ACHN (cell line): ENCODE measurements at regions not wholly inside any gene's neighbourhood (a gene's known extent, or its start where the extent isn't known, plus 50 kb on each side); places are given as distances from the start of the nearest gene placed in this dataset.
"Not testable (repeated sequence)": the region's sequence is repeated elsewhere in the genome, so short reads cannot be mapped to it uniquely, and the experiment has no call there.

Experiments used
- DNase-seq: peaks from one replicate; pipeline ENCODE4 v3.0.0-alpha.2; 2015
- in situ Hi-C: cut with HindIII; loops from 2 replicates; pipeline ENCODE4 v1.10.0; 2017; ENCODE audit warnings: low sequenced_read_pairs, low pct_ligation_motif_present, low pct_unique_long_range_greater_than_20kb

DNA sequence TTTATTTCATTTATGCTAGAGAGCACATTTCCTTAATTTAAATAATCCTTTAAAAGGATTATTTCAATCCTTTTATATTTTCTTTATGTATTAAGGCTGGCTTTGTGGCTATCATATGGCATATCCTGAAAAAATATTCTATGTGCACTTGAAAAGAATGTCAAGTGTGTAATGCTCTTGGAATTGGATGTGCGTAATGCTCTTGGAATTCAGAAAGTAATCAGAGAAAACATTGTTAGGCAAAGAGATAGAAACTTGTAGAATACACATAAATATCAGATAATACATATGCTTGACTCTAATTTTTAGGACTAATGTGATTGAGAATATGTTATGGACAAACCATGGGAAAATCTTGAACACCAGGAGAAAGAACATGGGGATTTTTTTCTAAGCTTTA lies 197.5 kb upstream of the COL3A1 start:
- DNase-seq, result peak; percentile 41
- in situ Hi-C loops, result no loop called here

DNA sequence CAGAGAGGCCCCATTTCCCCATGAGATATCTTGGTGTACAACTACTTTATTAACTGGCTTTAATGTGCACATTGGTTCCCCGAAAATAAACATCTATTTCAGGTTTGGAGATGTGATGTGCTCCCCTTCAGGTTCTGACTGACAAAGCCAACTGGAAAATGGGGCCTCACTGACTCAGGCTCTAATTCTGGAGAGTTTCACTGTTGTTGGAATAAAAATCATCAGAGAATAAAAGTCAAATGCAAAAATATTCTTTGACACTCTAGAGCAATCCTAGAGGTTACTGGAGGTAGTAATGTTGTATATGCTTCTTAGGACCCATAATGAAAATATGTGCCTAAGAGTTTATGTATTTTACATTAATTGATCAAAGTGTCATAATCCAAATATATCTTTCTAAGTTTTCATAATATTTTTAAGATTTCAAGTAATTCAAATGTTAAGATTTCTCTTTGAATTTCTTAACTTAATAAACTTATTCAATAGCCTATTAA lies 189.9 kb upstream of the COL3A1 start:
- in situ Hi-C loops, result no loop called here
- DNase-seq, result no peak

DNA sequence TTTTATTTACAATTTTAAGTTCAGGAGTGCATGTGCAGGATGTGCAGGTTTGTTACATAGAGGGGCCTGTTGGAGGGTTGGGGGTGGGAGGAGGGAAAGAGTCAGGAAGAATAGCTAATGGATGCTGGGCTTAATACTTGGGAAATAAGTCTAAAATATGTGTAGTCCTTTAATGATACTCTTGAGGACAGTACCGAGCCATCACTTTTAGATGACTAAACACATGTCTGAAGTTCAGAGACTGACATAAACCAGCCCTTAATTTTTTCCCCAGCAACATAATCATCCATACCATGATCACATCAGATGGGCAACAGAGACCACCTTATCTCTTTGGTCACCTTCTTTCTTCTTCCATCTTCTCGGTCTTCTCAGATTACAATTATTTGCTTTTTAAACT lies 189.1 kb upstream of the COL3A1 start:
- no peak for DNase-seq
- in situ Hi-C loops, result no loop called here

DNA sequence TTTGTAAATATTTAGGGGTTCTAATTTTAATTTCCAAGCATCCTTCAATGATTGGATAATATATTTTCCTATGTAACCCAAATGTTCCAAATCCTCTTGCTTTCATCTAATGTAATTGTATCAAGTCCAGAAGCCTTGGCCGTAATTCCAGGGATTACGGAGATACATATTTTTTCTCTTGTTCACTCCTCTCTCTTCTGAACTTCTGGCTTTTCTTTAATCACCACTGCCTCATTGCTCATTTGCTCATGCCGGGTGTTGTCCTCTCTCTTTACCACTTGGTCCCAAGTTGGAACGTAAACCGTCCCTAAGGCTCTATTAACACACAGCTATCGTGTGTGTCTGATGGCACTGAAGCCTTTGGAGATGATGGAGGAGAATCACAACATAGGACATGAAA lies 188.7 kb upstream of the COL3A1 start:
- DNase-seq, result no peak
- in situ Hi-C loops, result no loop called here

DNA sequence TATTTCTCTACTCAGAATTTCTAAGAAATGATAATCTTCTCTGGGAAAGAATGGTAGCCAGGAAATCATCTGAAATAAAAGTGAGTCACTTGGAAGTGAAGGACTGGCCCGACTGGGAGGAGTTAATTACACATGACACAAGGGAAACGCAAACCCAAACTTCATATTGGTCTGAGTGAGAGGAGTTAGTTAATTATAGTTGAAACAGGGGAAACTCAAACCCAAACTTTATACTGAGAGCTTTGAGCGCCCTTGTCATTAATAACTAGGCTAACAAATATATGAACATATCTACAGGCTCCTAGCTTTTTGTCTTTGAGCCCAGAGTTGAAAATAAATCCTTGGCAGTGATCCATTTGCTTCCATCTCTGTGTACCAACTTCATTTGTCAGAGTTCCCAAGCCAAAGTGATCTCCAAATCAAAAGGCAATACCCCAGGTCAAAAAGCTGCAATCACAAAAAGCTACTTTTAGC lies 187.8 kb upstream of the COL3A1 start:
- no peak for DNase-seq
- in situ Hi-C loops, result no loop called here

DNA sequence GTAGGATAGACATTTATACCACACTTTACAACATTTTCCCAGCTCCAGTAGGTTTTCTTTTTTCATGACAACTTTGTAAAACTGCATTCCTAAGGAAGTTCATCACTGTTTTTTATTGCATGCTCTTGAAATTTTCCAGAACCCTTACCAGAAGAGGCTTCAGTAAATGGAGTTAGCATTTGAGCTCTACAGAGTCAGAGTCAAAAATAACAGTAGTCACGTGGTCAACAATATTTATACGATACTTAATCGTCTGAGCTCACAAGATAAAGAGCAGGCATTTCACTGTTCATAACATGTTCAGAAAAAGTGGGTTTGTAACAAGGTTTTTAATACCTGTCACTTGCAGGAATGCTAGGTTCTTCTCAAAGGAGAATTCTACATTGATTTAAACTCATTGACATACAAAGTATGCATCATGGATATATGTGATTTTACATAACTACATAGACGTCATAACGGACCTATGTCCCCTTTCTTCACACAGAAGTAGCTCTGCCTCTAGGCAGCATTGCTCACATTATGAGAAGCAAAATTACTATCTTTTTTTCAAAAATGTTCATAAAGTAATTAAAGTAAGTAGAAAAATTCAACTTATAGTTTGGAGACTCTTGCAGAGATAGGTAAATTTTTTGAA lies 187.0 kb upstream of the COL3A1 start:
- in situ Hi-C loops, result no loop called here
- DNase-seq, result peak; percentile 28

DNA sequence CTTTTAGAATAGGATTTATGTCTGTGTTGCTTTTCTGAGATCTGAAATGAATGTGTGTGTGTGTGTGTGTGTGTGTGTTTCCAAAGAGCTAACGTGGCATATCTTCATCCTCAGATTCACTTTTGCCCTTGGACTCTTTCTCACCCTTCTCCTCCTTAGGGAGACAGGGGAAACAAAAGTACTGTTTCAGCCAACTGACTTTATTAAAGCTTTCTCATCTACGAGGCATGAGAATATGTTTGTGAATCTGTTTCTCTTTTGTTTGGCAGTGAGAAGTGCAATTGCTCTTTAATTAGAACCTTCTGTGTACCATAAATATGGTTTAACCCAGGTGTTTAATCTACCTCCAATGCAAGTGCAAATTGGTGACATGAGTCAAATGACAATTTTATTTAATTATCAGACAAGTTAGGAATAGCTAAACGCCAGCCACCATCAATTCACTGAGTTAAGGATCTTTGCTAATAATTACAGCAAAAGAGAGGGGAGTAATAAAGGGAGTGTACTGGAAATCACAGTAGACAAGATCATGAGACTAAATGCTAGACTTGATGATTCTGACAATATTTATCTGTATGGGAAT lies 186.4 kb upstream of the COL3A1 start:
- in situ Hi-C loops, result no loop called here
- DNase-seq, result no peak

DNA sequence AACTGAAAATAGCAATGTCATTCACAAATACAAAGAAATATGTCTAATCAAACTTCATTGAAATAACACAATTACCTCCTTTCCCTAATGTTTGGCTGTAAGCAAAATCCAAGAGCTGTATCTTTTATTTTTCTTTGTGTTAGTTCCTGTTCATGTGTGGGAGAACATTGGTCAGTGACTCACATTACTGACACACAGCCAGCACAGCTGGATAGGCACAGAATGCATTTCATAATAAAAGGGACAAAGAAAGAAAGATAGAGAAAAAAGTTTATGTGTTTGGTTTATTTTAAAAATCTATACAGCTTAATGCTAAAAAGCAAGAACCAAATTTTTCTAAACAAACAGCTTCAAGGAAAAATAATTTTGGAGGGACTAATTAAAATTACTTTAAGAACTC lies 185.6 kb upstream of the COL3A1 start:
- DNase-seq, result peak; percentile 68
- in situ Hi-C loops, result no loop called here

DNA sequence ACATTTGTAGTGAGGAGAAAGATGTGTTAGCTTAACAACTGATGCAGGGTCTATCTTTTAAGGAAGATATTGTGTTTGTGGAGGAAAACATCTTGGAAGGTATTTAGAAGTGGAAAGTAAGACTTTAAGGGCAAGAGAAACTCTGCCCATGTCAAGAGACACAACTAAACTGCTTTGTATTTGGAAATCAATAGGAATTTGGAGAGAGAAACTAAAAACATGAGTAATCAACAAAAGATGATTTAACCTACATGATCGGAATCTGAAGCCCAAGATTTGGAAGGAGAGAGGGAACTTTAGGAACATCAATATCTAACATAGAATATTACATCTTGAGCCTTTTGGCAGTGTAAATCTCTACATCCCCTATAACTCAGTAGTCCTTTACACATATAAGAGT lies 184.2 kb upstream of the COL3A1 start:
- in situ Hi-C loops, result no loop called here
- DNase-seq, result no peak

DNA sequence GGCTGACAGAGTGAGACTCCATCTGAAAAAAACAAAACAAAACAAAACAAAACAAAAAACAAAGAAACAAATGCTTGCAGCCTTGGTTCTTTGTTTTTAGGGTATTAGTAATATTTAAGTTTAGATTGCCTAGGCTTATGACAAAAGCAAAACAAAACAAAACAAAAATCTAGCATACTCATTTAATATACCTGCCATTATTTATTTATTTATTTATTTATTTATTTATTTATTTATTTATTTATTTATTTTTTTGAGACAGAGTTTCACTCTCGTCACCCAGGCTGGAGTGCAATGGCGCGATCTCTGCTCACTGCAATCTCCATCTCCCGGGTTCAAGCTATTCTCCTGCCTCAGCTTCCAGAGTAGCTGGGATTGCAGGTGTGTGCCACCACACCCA lies 179.7 kb upstream of the COL3A1 start:
- in situ Hi-C loops, DNase-seq: not testable (repeated sequence)

DNA sequence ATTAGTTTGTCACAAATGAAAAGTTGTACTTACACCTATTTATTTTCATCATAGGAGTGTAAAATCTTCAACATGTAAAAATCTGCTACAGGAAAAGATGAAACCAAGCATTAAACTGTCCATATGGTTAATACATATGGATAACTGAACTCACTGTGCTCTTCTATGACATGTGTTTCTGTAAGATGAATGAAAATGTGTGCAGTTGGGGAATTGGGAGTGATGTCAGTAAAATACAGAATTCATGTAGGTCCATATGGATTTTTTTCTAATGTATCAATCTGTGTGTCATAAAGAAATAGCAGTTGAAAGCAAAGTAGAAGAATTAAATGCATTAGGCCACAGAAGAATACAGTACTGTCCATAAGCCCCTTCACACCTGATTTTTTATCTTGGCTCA lies 178.4 kb upstream of the COL3A1 start:
- in situ Hi-C loops, result no loop called here

DNA sequence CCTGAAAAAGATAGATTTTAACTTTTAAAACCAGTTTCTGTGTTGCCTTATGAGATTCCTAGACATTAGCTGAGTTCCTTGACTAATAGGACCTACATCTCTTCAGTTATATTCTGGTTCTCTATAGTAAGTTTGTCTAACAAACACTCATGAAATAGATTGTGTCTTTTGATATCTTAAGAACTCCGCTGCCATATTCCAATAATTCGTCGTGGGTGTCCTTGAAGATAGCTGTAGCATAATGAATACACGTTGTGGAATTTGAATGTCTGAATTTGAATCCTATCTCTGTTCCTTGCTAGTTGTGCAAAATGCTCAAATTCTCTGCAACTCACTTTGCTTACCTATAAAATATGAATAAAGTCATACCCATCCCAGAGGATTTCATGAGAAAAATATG lies 176.8 kb upstream of the COL3A1 start:
- in situ Hi-C loops, result no loop called here

More for the DNA sequence above, 178.4 kb upstream of the COL3A1 start:
- DNase-seq, result no peak

DNA sequence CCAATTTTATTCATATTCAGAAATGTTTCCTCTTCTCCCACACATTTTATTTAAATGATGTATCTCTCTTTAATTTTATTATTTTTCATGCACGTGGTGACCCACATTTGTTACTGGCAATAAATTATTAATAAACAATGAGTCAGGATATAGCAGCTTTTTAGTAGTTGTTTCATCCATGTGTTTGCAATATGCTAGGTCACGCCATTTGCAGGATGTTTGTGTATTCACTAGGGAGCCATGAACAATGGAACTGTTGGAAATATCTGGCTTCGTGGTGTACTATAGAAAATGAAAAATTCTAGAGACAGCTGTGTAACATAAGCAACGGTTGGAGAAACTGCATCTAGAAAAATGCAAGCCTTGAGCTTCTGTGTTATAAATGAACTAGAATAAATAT lies 176.0 kb upstream of the COL3A1 start:
- in situ Hi-C loops, result no loop called here
- no peak for DNase-seq

More for the DNA sequence above, 176.8 kb upstream of the COL3A1 start:
- DNase-seq, result no peak

DNA sequence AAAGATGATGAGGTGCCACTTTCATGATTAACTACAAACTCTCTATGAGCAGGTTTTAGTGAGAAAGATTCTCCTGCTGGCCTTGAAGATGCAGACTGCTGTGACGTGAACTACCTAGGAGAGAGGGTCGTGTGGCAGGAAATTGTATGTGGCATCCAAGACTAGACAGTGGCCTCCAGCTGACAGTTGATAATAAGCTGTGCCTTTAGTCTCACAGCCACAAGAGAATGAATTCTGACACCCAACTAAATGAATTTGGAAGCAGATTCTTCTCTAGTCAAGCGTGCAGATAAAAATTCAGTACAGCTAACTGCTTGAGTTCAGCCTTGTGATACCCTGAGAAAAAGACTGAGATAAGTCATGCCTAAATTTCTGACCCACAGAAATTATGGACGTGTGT lies 169.0 kb upstream of the COL3A1 start:
- no peak for DNase-seq
- in situ Hi-C loops, result no loop called here

DNA sequence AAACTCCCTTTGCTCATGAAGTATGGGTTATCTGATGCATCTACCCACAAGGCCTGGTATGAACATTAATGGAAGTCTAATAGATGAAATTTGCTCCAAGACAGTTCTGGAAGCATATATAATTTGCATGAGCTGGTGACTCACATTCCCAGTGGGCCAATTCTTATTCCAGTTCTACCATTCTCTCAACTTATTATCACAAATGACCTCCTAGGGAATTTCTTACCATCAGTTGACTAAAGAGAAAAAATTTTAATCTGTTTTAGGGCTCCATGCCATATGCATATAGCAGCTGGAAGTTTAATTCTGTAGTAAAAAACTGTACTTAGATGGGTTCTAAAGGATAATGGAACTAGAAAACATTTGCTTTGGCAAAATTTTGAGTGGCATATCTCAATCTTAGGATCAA lies 165.2 kb upstream of the COL3A1 start:
- in situ Hi-C loops, result no loop called here
- DNase-seq, result no peak

DNA sequence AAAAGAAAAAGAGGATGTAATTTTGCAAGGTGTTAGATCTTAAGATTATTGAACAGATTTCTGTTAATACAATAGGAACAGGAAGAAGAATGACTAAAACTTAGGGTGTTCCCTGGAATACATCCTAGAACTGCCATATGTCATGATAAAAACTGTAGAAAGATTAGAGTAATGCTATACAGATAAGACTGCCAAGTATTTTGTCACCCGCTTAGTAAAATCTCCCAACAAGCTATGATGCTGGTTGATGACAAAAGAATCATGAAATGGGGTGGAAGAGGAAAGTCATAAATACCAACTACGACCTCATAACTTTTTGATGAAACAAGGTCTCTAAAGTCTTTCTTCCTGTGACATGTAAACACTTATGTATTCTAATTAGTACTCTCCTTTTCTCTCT lies 163.6 kb upstream of the COL3A1 start:
- DNase-seq, result no peak
- in situ Hi-C loops, result no loop called here

DNA sequence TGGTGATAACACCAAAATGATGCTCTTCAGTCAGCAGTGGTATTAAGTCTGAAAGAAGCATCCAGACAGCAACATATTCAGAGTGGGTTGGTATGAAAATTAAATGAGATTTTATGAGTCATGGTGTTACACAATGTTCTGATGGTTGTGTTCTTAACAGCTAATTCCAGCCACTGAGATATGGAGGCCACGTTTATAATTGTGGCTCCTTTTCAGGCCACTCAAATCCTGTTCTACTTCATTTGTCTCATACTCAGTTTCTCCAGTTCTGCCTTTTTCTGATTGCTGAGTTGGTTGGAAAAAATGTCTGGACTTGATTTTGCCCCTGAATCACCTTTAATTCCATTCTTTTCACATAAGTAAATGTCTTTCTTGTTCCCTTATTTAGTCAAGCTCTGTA lies 162.7 kb upstream of the COL3A1 start:
- no peak for DNase-seq
- in situ Hi-C loops, result no loop called here

DNA sequence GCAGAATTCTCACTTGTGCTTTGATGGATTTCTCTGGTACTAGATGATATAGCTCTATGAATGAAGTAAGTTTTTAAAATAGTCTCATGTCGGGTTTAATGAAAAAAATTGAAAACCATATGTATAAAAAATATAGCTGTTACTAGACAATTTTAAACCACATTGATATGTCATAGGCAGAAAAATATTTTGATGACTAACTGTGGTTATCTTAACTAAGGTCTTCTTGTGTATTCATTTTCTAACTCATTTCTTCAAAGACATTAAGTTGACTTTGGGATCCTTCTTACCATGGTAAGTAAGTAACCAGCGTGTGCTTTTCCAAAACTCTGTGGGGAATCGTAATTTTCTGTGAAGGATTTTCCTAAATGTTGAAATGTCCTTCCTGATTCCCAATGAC lies 160.9 kb upstream of the COL3A1 start:
- no peak for DNase-seq
- in situ Hi-C loops, result no loop called here

DNA sequence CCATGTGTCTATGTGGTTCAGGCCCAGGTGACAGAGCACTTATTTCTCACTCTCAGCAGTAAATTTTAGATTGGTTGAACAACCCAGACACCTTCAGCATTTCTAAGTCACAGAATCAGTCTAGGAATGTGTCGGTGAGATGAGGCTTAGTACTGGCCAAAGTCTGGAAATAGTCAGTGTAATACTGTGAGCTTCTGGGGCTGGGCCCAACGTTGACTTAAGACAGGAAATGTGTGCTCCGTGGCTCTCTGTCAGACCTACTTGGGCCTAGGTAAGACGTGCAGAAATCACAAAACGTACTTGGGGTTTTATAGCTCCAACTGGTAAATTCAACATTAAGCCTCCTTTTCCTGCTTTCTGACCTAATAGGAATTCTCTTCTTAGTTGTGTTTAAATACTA lies 160.3 kb upstream of the COL3A1 start:
- in situ Hi-C loops, result no loop called here
- no peak for DNase-seq

DNA sequence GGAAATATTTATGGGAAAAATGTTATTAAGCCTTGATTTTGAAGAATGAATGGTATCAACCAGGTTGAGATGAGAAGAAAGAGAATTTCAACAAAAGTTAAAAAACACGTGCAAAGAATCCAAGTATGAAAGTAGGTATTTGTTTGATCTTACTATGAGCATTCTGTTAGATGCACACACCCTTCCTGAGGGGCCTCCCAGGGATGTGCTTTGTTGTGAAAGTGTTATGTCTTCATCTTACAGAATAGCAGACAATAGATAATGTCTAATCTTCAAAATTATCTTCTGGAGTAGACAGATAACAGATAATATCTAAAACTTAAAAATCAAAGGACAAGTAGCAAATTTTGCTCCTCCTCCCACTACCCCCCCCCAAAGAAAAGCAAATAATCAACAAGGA lies 155.2 kb upstream of the COL3A1 start:
- in situ Hi-C loops, result no loop called here
- no peak for DNase-seq
